ENCODE measurements at regions not wholly inside any gene's neighbourhood (a gene's known extent, or its start where the extent isn't known, plus 50 kb on each side); places are given as distances from the start of the nearest gene placed in this dataset.

DNA sequence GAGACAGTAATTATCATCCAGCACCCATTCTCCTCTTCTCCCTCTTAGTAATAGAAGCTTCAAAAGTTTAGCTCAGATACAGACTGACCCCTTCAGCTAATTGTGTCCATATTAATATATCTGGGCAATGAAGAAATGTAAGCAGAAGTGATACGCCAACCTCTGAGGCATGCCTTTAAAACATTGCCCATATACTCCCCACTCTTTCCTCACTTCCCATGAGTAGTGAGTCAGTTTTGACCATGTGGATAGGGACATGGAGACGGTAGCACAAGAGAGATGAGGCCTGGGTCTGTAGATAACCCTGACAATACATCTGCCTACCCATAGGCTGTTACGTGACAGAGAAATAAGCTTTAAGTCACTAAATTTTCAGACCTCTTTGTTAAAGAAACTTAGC is 147.6 kb downstream of the KCTD12 start:
- Histone ChIP-seq H4K91ac (replicated peaks; ENCODE audit: insufficient read length, low read length) (no peak overlapping the region), H2AFZ (ENCODE audit: low read length) (no peak overlapping the region), H3K23ac (ENCODE audit: insufficient read length) (no peak overlapping the region), H3K9me3 (ENCODE audit: insufficient read depth in 2 of 2, low read depth in 1 of 2, low read length in 1 of 2) (no peaks in the 10 kb centered on the region; a peak in 1 of 4 replicates), H3K27ac (ENCODE audit: low read depth, low read length) (no peak overlapping the region), H3K4ac (replicated peaks; ENCODE audit: insufficient read length, low read depth, low read length) (no peak overlapping the region), H3K4me3 (ENCODE audit: extremely low read depth in 1 of 4, insufficient read depth in 2 of 4, low read depth in 3 of 4, low read length in 4 of 4) (no peak overlapping the region), H4K20me1 (replicated peaks in 1 of 2; ENCODE audit: control insufficient read depth in 1 of 2, insufficient read depth in 2 of 2, low read length in 2 of 2) (no peaks in the 10 kb centered on the region), H3K56ac (replicated peaks; ENCODE audit: insufficient read length, low read depth, low read length) (no peak overlapping the region), H3K36me3 (ENCODE audit: control insufficient read depth in 2 of 4, insufficient read depth in 4 of 4, low read length in 3 of 4) (no peaks in the 10 kb centered on the region), H3K14ac (ENCODE audit: insufficient read length) (no peak overlapping the region), H3K18ac (ENCODE audit: extremely low read depth, low read length) (no peak overlapping the region), H3K79me2 (ENCODE audit: control insufficient read depth in 1 of 2, insufficient read depth in 2 of 2, low read length in 2 of 2) (no peaks in the 10 kb centered on the region), H4K8ac (ENCODE audit: extremely low read depth, insufficient read depth, low read length) (no peak overlapping the region), H2BK12ac (ENCODE audit: low read depth, low read length) (no peak overlapping the region), H3K27me3 (replicated peaks in 1 of 4; ENCODE audit: control insufficient read depth in 3 of 4, extremely low read depth in 1 of 4, insufficient read depth in 3 of 4, low read length in 3 of 4) (peaks cover 0 to 1% (median 0%) of the 10 kb centered on the region in 4 experiments; a peak in 1 of 7 replicates), H3K4me2 (ENCODE audit: insufficient read depth in 1 of 2, low read depth in 2 of 2, low read length in 2 of 2) (no peak overlapping the region), H4K5ac (ENCODE audit: insufficient read length, low read depth, low read length) (no peak overlapping the region), H3K79me1 (ENCODE audit: low read depth, low read length) (no peaks in the 10 kb centered on the region), H2BK5ac (ENCODE audit: low read depth, low read length) (no peak overlapping the region), H3K9ac (replicated peaks in 1 of 4; ENCODE audit: extremely low read depth in 1 of 4, low read depth in 3 of 4, low read length in 3 of 4) (no peak overlapping the region), H3K23me2 (ENCODE audit: low read depth, low read length) (no peaks in the 10 kb centered on the region), H2AK5ac (ENCODE audit: low read depth, low read length) (no peak overlapping the region), H3K4me1 (replicated peaks in 1 of 4; ENCODE audit: control insufficient read depth in 3 of 4, insufficient read depth in 4 of 4, low read length in 3 of 4) (no peaks in the 10 kb centered on the region; a peak in 1 of 7 replicates), H2BK120ac (replicated peaks; ENCODE audit: low read depth, low read length) (no peak overlapping the region), H2BK15ac (ENCODE audit: low read length) (no peak overlapping the region), H2BK20ac (ENCODE audit: low read length) (no peak overlapping the region)
- ChIA-PET POLR2A (ENCODE audit: partially characterized antibody) (no interaction called here), CTCF (ENCODE audit: partially characterized antibody) (interaction anchor here (0.7 to 1.1 kb wide), 2 partner anchors 213 to 253 kb away, joined by 3 to 4 read pairs; partner anchors contain the start of gene CLN5)
- FAIRE-seq = no peak
- no peak for TF ChIP-seq EP300 (IDR thresholded peaks at IDR 0.05; ENCODE audit: borderline replicate concordance in 1 of 2, low read depth in 2 of 2, low read length in 2 of 2)
- TF ChIP-seq SP2 (IDR thresholded peaks at IDR 0.05; ENCODE audit: low read length) = no peak
- TF ChIP-seq GABPA (IDR thresholded peaks at IDR 0.05; ENCODE audit: borderline replicate concordance, insufficient read depth, low read length) = no peak
- TF ChIP-seq, protein P1, sequence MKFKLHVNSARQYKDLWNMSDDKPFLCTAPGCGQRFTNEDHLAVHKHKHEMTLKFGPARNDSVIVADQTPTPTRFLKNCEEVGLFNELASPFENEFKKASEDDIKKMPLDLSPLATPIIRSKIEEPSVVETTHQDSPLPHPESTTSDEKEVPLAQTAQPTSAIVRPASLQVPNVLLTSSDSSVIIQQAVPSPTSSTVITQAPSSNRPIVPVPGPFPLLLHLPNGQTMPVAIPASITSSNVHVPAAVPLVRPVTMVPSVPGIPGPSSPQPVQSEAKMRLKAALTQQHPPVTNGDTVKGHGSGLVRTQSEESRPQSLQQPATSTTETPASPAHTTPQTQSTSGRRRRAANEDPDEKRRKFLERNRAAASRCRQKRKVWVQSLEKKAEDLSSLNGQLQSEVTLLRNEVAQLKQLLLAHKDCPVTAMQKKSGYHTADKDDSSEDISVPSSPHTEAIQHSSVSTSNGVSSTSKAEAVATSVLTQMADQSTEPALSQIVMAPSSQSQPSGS (IDR thresholded peaks at IDR 0.05; ENCODE audit: low read length) = no peak
- TF ChIP-seq FOSL1 (IDR thresholded peaks at IDR 0.05; ENCODE audit: insufficient read depth, low read depth, low read length) = no peak
- WGBS, 2 experiments (ENCODE audit: extremely low coverage in 1 of 2, insufficient coverage in 1 of 2, insufficient read length in 1 of 2, insufficient replicate concordance in 2 of 2, low coverage in 1 of 2, low lambda C conversion rate in 2 of 2, missing lambda C conversion rate in 1 of 2) = 93% methylated on average over 3 of the region's 3 CpGs; no CpG with 5 or more reads in 1 of the 2 experiments
- no peak for DNase-seq (ENCODE audit: low read depth in 1 of 2, low spot score in 2 of 2)

Measured in H1 (cell line).